ENCODE measurements at regions not wholly inside any gene's neighbourhood (a gene's known extent, or its start where the extent isn't known, plus 50 kb on each side); places are given as distances from the start of the nearest gene placed in this dataset.

DNA sequence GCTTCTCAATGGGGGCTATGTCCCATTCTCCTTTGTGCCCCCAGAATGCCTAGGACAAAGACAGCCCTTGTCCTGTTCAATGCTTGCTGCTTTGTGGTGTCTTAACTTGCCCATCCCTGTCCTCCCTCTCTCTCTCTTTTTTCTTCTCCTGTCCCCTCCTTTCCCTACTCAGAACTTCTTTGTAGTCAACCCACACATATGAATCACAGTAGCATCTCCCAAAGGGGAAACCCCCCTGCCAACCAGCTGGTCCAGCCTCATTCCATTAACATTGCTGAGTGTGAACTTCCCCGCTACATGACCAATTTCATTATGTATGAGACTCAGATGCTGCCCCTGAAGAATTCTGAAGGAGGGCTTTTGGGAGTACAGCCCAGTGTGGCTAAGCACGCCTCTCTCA lies 408.3 kb downstream of the ENC1 start:
- no peak overlapping the region for H3K4me3 ChIP-seq
- intact Hi-C loops (cut with DNase I): no loop called here
- H3K4me1 ChIP-seq (ENCODE audit: insufficient read depth): no peaks in the 10 kb centered on the region
- H3K36me3 ChIP-seq: no peaks in the 10 kb centered on the region
- WGBS, 3 donors: 93 to 96% (median 95%) methylated on average over 2 of the region's 2 CpGs
- no peak for DNase-seq
- no peaks in the 10 kb centered on the region for H3K9me3 ChIP-seq
- H3K27ac ChIP-seq: no peak overlapping the region
- TF ChIP-seq POLR2A (IDR thresholded peaks at IDR 0.05) (no peak), EP300 (IDR thresholded peaks at IDR 0.05) (no peak)
- TF ChIP-seq, protein P1, sequence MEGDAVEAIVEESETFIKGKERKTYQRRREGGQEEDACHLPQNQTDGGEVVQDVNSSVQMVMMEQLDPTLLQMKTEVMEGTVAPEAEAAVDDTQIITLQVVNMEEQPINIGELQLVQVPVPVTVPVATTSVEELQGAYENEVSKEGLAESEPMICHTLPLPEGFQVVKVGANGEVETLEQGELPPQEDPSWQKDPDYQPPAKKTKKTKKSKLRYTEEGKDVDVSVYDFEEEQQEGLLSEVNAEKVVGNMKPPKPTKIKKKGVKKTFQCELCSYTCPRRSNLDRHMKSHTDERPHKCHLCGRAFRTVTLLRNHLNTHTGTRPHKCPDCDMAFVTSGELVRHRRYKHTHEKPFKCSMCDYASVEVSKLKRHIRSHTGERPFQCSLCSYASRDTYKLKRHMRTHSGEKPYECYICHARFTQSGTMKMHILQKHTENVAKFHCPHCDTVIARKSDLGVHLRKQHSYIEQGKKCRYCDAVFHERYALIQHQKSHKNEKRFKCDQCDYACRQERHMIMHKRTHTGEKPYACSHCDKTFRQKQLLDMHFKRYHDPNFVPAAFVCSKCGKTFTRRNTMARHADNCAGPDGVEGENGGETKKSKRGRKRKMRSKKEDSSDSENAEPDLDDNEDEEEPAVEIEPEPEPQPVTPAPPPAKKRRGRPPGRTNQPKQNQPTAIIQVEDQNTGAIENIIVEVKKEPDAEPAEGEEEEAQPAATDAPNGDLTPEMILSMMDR (IDR thresholded peaks at IDR 0.05): no peak
- H3K27me3 ChIP-seq: no peaks in the 10 kb centered on the region

DNA sequence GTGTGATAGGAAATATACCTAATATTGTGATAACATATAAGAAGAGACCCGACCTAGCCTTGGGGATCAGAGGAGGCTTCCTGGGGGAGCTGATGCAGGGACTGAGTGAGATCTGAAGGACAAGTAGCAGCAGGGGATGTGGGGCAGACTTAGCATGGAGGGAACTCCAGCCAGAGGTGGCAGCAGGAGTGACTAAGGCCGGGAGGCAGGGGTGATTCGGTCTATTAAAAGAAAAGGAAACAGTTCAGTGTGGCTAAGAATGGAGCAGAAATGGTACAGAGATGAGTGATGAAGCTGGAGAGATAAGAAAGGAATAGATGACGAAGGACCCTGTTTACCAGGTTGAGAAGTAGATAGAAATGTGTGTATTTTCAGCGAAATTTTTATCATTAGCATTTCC lies 408.8 kb downstream of the ENC1 start:
- TF ChIP-seq POLR2A (IDR thresholded peaks at IDR 0.05) (no peak), EP300 (IDR thresholded peaks at IDR 0.05) (no peak)
- TF ChIP-seq, protein P1 (IDR thresholded peaks at IDR 0.05): no peak
- no peaks in the 10 kb centered on the region for H3K27me3 ChIP-seq
- H3K4me3 ChIP-seq: no peak overlapping the region
- no peak for DNase-seq
- H3K9me3 ChIP-seq: no peaks in the 10 kb centered on the region
- 90 to 91% (median 91%) methylated on average over 5 of the region's 5 CpGs for WGBS, 3 donors
- H3K36me3 ChIP-seq: no peaks in the 10 kb centered on the region
- intact Hi-C loops (cut with DNase I): no loop called here
- no peaks in the 10 kb centered on the region for H3K4me1 ChIP-seq (ENCODE audit: insufficient read depth)
- H3K27ac ChIP-seq: no peak overlapping the region

DNA sequence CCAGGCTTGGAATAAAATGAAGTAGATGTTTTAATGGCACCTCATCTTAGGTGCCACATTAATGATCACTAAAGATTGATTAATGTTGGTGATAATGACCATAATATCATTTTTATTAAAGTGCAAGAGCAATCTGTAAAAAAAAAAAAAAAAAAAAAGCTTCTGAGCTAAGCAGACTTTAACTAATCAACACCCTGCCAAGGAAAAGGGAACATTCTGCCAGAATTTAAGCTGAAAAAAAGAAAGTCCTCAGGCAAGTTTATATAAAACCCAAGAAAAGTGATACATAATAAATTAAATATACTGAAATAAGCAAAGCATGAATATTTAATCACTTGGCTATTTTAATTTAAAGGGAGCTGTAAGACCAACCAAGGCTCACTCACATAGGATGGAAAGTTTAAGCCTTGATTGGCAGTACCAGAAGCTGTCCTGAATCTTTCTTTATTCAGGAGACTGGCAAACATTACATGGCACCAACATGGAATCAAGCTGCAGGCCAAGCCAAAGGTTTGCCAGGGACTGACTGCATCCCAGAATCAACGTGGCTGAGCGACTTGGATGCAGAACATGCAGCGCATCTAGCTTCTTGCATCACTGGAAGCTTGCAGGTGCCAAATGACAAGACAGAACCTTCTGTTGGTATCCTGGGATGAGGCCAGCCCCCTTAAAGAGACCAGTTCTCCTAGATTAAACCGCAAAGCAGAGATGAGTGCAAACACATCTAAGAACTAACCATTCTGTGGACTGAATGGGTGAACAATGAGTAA lies 413.6 kb downstream of the ENC1 start:
- no peak for DNase-seq
- intact Hi-C loops (cut with DNase I): no loop called here
- Histone ChIP-seq H3K27ac (no peak overlapping the region), H3K9me3 (no peaks in the 10 kb centered on the region), H3K4me1 (ENCODE audit: insufficient read depth) (no peaks in the 10 kb centered on the region), H3K4me3 (no peak overlapping the region), H3K27me3 (no peaks in the 10 kb centered on the region), H3K36me3 (no peaks in the 10 kb centered on the region)
- WGBS, 3 donors: 58 to 72% (median 65%) methylated on average over 4 of the region's 4 CpGs
- TF ChIP-seq POLR2A (IDR thresholded peaks at IDR 0.05): no peak
- TF ChIP-seq EP300 (IDR thresholded peaks at IDR 0.05): no peak
- TF ChIP-seq, protein P1 (IDR thresholded peaks at IDR 0.05): no peak

DNA sequence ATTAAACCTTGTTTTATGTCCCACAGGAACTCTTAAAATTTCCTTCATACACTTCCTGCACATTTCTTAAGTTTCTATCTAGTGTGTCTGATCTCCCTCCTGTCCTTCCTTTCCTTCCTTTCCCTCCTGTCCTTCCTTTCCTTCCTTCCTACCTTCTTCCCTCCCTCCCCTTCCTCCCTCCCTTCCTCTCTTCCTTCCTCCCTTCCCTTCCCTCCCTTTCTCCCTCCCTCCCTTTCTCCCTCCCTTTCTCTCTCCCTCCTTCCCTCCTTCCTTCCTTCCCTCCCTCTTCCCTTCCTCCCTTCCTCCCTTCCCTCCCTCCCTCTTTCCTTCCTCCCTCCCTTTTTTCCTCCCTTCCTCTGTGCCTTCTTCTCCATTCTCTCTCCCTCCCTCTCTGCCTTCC lies 414.9 kb downstream of the ENC1 start:
- Histone ChIP-seq H3K27me3 (no peaks in the 10 kb centered on the region), H3K4me3 (no peak overlapping the region)
- no peak for TF ChIP-seq EP300 (IDR thresholded peaks at IDR 0.05)
- no peak for TF ChIP-seq POLR2A (IDR thresholded peaks at IDR 0.05)
- TF ChIP-seq, protein P1 (IDR thresholded peaks at IDR 0.05): no peak

More for the DNA sequence above, 414.9 kb downstream of the ENC1 start:
- no peaks in the 10 kb centered on the region for H3K9me3 ChIP-seq
- no peak overlapping the region for H3K27ac ChIP-seq
- no peak for DNase-seq
- intact Hi-C loops (cut with DNase I): no loop called here
- H3K36me3 ChIP-seq: no peaks in the 10 kb centered on the region
- H3K4me1 ChIP-seq (ENCODE audit: insufficient read depth): no peaks in the 10 kb centered on the region

All from ovary (tissue), 7 donors.